RCC 7860 (cell line): ENCODE measurements at regions not wholly inside any gene's neighbourhood (a gene's known extent, or its start where the extent isn't known, plus 50 kb on each side); places are given as distances from the start of the nearest gene placed in this dataset.
"Not testable (repeated sequence)": the region's sequence is repeated elsewhere in the genome, so short reads cannot be mapped to it uniquely, and the experiment has no call there.

Source experiments
- DNase-seq: peaks from one replicate; pipeline ENCODE4 v3.0.0-alpha.2; 2015; ENCODE audit warnings: low spot score
- FAIRE-seq: peaks from 2 replicates; lab custom pipeline; 2012; peaks lifted over from hg19 to GRCh38; lab: Jason Lieb, UNC

DNA sequence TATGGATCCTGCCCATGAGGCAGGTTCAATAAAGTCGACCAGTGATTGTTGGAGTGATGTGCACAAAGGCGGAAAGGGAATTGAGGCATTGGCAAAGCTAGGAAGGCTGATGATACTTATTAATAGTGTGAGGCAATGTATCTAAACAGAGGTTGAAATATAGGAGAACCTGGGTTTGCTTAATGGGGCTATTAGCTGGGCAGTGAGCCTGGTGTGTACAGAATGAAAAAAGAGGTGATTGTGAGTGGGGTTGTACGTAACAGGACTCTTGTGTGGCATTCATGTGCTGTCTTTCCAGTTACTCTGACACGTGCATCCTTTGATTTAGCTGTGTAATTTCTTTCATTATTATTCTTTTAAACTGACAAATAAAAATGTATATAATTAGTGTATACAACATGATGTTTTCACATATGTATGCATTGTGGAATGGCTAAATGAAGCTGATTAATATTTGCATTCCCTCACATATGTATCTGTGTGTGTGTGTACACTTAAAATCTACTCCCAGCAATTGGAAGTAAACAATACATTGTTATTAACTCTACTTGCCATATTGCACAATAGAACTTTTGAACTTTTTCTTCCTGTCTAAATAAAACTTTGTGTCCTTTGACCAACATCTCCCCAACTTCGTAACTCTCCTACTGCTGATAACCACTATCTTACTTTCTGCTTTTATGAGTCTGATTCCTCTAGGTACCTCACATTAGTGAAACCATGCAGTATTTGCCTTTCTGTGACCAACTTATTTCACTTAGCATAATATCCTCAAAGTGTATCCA, 220.5 kb upstream of the SLC35B3 start:
- FAIRE-seq = no peak

GRCh38 chr6:8652710-8653109, 217.4 kb upstream of the SLC35B3 start:
- FAIRE-seq (no peak), DNase-seq (no peak)

More for the DNA sequence above, 220.5 kb upstream of the SLC35B3 start:
- DNase-seq = no peak

GRCh38 chr6:8651998-8652397, 216.7 kb upstream of the SLC35B3 start:
- DNase-seq = no peak
- no peak for FAIRE-seq

DNA sequence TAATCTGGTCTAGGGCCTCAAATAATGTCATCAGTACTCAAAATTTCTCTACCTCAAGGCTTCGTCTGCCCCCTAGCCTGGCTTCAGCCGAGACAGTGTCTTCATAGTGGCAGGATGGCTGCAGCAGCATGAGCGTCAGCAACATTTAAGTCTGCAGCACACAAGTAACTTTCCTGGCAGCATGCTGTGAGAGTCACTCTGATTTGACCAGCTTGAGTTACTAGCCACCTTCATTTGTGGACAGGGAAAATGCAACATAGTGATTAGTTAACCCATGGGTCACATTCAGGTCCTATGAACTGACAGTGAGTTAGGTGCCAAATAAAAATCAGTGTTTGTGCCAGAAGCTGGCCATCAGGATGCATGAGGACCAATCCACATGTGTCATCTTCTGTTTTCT, 209.9 kb upstream of the SLC35B3 start:
- DNase-seq (no peak), FAIRE-seq (no peak)

DNA sequence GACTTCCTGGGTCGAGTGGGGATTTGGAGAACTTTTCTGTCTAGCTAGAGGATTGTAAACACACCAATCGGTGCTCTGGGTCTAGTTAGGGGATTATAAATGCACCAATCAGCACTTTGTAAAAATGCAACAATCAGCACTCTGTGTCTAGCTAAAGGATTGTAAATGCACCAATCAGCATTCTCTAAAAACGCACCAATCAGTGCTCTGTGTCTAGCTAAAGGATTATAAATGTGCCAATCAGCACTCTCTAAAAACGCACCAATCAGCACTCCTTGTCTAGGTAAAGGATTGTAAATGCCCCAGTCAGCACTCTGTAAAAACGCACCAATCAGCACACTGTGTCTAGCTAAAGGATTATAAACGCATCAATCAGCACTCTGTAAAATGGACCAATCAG, 209.0 kb upstream of the SLC35B3 start:
- DNase-seq (no peak), FAIRE-seq (no peak)

- no peak for DNase-seq
- FAIRE-seq = no peak
These were observed 207.5 kb upstream of the SLC35B3 start for GRCh38 chr6:8642854-8643253.

DNA sequence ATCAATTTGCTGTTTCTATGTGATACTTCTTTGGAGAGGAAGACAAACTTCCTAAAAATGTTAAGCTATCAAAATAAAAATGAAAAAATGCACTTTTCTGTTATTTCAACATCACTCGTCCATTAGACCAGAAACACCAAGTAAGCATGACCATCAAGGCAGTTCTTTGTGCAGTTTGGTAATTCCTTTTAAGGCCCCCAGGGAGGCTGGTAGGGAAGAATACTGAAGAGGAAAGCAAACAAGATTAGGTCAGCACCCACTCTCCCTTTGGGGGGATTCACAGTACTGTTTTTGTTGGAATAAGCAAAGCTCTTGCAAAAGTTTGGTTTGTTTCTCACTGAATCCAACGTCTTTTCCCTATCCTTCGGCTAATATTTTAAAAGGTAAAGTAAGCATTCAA, 206.8 kb upstream of the SLC35B3 start:
- FAIRE-seq = no peak
- DNase-seq = no peak

DNA sequence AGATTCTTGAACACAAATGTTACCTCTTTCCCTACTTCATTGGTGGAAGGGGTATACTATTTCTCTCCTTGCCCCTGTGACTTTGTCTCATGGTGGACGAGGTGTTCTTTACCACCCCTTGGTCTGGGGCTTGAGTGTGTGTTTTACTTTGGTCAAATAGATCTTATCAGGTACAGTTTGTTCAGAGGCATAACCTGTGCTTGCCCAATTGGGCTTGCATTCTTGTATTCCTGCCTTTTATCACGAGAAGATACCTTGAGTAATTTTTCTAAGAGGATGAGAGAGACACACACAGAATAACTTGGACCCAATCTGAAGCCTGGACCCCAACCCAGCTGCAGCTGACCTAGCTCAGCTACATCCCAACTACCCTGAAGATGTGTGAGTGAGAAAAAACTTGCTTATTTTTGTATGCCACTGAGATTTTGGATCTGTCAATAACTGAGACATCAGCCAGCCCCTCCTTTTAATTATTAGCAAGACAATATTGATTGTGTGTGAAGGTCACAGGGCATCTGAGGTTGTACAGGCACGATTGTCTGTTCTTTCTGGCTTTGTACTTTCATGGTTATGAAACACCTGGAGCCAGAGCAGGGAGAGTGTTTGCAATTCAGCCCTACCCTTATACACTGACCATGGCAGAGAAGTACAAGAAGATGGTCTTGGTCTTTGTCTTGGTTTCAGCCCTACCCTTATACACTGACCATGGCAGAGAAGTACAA, 204.7 kb upstream of the SLC35B3 start:
- FAIRE-seq (no peak), DNase-seq (no peak)

DNA sequence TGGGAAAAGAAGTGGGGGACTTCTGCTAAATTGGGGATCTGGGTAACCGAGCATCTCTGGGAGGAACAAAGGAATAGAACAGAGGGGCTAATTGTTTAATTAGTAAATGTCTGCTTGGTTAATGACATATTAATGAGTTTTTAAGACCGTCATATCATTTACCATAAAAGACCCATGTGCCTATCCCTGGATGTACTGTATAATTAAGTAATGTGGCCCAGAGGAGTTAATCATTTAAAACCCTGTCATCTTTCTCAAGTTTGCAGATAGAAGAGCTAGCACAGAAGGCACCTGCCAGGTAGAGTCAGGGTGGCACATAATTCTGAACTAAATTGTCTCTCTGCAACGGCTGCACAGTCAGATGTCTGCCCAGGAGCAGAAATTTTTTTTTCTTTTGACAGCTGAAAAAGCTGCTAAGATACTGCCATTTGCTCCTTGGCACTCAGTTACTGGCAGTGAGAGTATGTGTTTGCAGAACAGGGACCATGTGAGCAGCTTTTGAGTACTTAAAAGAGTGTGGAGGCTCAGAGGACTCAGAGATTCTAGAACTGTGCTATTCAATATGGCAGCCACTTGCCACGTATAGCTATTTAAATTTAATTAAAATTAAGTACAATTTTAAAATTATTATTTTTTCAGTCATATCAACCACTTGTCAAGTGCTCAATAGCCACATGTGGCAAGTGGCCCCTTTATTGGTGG, 202.7 kb upstream of the SLC35B3 start:
- FAIRE-seq = no peak
- DNase-seq = no peak

- FAIRE-seq (no peak), DNase-seq (no peak)
These were observed 198.4 kb upstream of the SLC35B3 start for GRCh38 chr6:8633762-8634161.

DNA sequence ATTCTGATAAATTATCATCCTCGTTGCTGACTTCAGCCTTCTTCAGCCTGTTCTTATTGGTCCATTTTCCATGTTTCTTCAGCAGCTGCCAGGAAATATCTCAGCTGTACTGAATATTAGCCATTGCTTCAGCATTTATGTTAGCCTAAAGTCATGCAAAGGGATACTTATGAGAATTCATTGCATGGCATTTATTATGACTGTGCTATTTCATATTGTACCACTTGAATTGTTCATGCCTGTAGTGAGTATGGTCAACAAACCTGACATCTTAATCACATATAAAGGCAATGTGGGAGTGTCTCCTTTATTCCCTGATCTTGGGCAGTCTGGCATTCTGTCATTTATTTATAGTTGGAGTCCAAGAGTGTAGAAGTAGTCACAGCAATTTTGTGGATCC, 193.4 kb upstream of the SLC35B3 start:
- FAIRE-seq = no peak
- DNase-seq = no peak

- FAIRE-seq = no peak
- no peak for DNase-seq
These were observed 192.7 kb upstream of the SLC35B3 start for GRCh38 chr6:8628063-8628462.

DNA sequence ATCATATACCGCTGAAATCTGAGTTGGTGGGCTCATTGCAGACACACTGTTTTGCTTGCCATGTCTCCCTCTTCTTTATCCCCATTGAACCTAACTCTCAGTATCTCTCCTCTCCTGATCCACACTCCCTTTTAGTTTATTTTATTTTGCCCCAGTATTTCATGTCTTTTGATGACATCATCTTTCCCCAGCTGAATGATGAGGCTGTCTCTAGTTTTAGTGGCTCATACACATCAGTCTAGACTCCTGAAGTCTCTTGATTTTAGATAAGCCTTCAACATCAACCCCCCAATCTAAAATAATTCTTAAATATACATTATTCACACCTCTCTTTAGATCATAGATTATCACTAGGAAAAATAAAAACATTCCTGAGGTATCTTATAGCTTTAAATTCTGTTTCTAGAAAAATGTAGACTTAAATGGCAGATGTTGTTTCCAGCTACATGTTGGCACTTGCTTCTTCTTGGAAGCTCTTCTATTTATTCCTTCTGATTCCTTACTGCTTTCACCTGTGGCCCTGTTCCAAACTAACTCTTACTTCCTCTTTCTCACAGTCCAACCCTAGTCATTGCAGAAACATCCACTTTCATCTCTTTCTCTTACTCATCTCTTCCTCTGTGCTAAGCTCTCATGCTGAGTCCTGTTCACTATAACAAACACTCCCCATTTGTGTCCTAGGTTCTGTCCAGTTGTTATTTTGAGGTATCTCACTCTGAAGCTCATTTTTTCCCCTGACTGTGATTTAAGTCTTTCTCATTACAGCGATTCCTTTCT, 191.9 kb upstream of the SLC35B3 start:
- DNase-seq (no peak), FAIRE-seq (no peak)

- DNase-seq (no peak), FAIRE-seq (no peak)
These were observed 189.3 kb upstream of the SLC35B3 start for GRCh38 chr6:8624665-8625064.

- FAIRE-seq (no peak), DNase-seq (no peak)
These were observed 188.1 kb upstream of the SLC35B3 start for GRCh38 chr6:8623441-8623840.

- no peak for FAIRE-seq
- no peak for DNase-seq
These were observed 184.5 kb upstream of the SLC35B3 start for GRCh38 chr6:8619853-8620252.

- not testable (repeated sequence) for DNase-seq, FAIRE-seq
These were observed 184.1 kb upstream of the SLC35B3 start for GRCh38 chr6:8619408-8619807.

- FAIRE-seq = no peak
- no peak for DNase-seq
These were observed 173.4 kb upstream of the SLC35B3 start for GRCh38 chr6:8608737-8609136.

GRCh38 chr6:8589941-8590729, 154.8 kb upstream of the SLC35B3 start:
- no peak for DNase-seq
- no peak for FAIRE-seq

GRCh38 chr6:8588176-8588575, 152.8 kb upstream of the SLC35B3 start:
- FAIRE-seq (no peak), DNase-seq (no peak)
